Transverse colon (tissue), 3 donors: ENCODE measurements at regions not wholly inside any gene's neighbourhood (a gene's known extent, or its start where the extent isn't known, plus 50 kb on each side); places are given as distances from the start of the nearest gene placed in this dataset.

Source experiments
- CTCF ChIP-seq, 5 experiments: fragments of 200-600 bp in 3 of 5; fragments of 450-650 bp in 2 of 5; sonication (generic) in 3 of 5; IDR thresholded peaks; 1 replicate in 2 of 5; 2 replicates in 3 of 5; pipeline ENCODE4 v1.5.1; 2016 to 2017; ENCODE audit warnings: antibody characterized with exemption in 5 of 5, inconsistent platforms in 3 of 5, mild to moderate bottlenecking in 2 of 5, moderate library complexity in 1 of 5
- POLR2A ChIP-seq: fragments of 450-650 bp; IDR thresholded peaks from one replicate; pipeline ENCODE4 v1.6.1; 2016; ENCODE audit warnings: antibody characterized with exemption, mild to moderate bottlenecking, moderate library complexity

DNA sequence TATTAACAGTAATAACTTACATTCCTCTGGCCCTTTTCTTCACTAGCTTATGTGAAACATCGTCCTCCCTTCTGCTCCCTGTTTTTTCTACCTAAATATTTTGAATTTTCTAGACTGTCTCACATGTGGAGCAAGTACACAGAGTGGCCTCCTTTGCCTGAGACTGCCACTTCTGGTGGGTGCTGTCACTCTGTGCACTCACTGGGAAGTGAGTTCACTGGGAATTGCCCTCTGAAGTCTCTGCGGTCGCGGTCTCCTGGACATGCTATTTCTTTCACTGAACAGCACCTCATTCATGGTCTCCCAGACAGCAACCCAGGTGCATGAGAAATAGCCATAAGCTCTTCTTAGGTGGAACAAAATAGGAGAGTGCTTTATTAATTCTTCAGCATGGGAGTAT lies 1179.7 kb upstream of the ADGRL3 start:
- TF ChIP-seq CTCF (IDR thresholded peaks at IDR 0.05) (no peak), POLR2A (no peak)
